Gastrocnemius medialis (tissue), 4 donors: ENCODE measurements at regions not wholly inside any gene's neighbourhood (a gene's known extent, or its start where the extent isn't known, plus 50 kb on each side); places are given as distances from the start of the nearest gene placed in this dataset.

ENCODE experiments used
- ATAC-seq, 2 donors: fragments of 150-250 bp; one replicate each; pipeline ENCODE4 v1.9.1; 2016
- DNase-seq, 2 donors: peaks; one replicate each; pipeline ENCODE4 v3.0.0-alpha.2; 2019
- H3K27ac ChIP-seq, 4 donors: fragments of 200-600 bp; sonication (generic); 1 replicate in 1 of 4; 2 replicates in 3 of 4; pipeline ENCODE4 v1.5.1; 2016 to 2018; ENCODE audit warnings: mild to moderate bottlenecking in 2 of 4, moderate library complexity in 1 of 4
- H3K27me3 ChIP-seq, 3 donors: fragments of 200-600 bp; sonication (generic) in 2 of 3; 1 replicate in 1 of 3; 2 replicates in 2 of 3; pipeline versions ENCODE4 v1.5.1 to v1.6.0; 2016 to 2019; ENCODE audit warnings: mild to moderate bottlenecking in 1 of 3, moderate library complexity in 1 of 3
- H3K36me3 ChIP-seq, 2 donors: fragments of 200-600 bp; sonication (generic) in 1 of 2; one replicate each; pipeline ENCODE4 v1.5.1; 2017 to 2018
- H3K4me1 ChIP-seq, 2 donors: fragments of 200-600 bp; sonication (generic) in 1 of 2; one replicate each; pipeline ENCODE4 v1.5.1; 2016 to 2017; ENCODE audit warnings: mild to moderate bottlenecking in 2 of 2
- H3K4me3 ChIP-seq, 4 donors: fragments of 200-600 bp; sonication (generic) in 3 of 4; 1 replicate in 1 of 4; 2 replicates in 3 of 4; pipeline ENCODE4 v1.5.1; 2016 to 2019; ENCODE audit warnings: mild to moderate bottlenecking in 2 of 4
- H3K9me3 ChIP-seq, 3 donors: fragments of 200-600 bp; sonication (generic) in 2 of 3; 1 replicate in 1 of 3; 2 replicates in 2 of 3; pipeline ENCODE4 v1.5.1; 2016 to 2019
- POLR2A ChIP-seq, 2 donors: fragments of 450-650 bp; IDR thresholded peaks; one replicate each; pipeline ENCODE4 v1.6.1; 2017; ENCODE audit warnings: antibody characterized with exemption in 2 of 2, mild to moderate bottlenecking in 2 of 2, moderate library complexity in 2 of 2
- in situ Hi-C, 4 donors: fragments of 200-750 bp; cut with MboI; loops; one replicate each; pipeline versions ENCODE4 v1.15.0 to v1.8.0; 2017; ENCODE audit warnings: low sequenced_read_pairs in 4 of 4
- intact Hi-C: fragments of 100-400 bp; cut with DNase I; formaldehyde crosslinking; loops from one replicate; pipeline ENCODE4 v1.15.1; 2023; ENCODE audit warnings: low total_unique reads
- TF ChIP-seq, protein P1 (sequence below), 5 experiments: fragments of 450-650 bp in 3 of 5; fragments of 200-600 bp in 2 of 5; sonication (generic) in 2 of 5; IDR thresholded peaks in 4 of 5; conservative IDR thresholded peaks in 1 of 5; 1 replicate in 4 of 5; 2 replicates in 1 of 5; pipeline ENCODE4 v1.5.1; 2016 to 2019; ENCODE audit warnings: antibody characterized with exemption in 5 of 5, mild to moderate bottlenecking in 3 of 5, moderate library complexity in 3 of 5

DNA sequence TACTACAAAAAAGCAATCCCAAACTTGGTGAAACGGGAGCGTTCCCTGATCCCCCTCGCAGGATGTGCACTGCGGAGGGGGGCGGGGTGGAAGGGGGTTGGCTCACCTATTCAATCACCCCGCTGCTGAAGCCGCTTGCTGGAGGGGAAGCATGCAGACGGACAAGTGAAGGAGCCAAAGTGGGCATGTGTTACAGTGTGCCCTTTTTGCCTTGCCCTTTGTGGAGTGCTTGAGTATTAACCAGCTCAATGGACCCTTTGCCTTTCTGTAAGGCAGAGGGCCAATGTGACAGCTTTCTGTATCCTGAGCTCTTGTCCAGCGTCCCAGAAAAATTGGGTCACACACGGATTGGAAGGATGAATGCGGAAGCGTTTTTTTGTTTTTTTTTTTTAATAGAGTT, 348.9 kb upstream of the NPSR1 start:
- Histone ChIP-seq H3K4me3 (no peak overlapping the region), H3K9me3 (no peaks in the 10 kb centered on the region), H3K27ac (no peak overlapping the region), H3K36me3 (no peaks in the 10 kb centered on the region), H3K27me3 (no peaks in the 10 kb centered on the region), H3K4me1 (no peaks in the 10 kb centered on the region)
- TF ChIP-seq, protein P1, sequence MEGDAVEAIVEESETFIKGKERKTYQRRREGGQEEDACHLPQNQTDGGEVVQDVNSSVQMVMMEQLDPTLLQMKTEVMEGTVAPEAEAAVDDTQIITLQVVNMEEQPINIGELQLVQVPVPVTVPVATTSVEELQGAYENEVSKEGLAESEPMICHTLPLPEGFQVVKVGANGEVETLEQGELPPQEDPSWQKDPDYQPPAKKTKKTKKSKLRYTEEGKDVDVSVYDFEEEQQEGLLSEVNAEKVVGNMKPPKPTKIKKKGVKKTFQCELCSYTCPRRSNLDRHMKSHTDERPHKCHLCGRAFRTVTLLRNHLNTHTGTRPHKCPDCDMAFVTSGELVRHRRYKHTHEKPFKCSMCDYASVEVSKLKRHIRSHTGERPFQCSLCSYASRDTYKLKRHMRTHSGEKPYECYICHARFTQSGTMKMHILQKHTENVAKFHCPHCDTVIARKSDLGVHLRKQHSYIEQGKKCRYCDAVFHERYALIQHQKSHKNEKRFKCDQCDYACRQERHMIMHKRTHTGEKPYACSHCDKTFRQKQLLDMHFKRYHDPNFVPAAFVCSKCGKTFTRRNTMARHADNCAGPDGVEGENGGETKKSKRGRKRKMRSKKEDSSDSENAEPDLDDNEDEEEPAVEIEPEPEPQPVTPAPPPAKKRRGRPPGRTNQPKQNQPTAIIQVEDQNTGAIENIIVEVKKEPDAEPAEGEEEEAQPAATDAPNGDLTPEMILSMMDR (IDR thresholded peaks at IDR 0.05 in 4 of 5, conservative IDR thresholded peaks at IDR 0.05 in 1 of 5): no peak
- TF ChIP-seq POLR2A (IDR thresholded peaks at IDR 0.05): no peak
- ATAC-seq: no peak
- intact Hi-C loops: no loop called here
- DNase-seq: no peak
- in situ Hi-C loops: loop anchor here in 1 of 4 donors (25.0 kb wide), 1 partner anchor 172 kb away; no protein-coding TSS in a partner anchor

DNA sequence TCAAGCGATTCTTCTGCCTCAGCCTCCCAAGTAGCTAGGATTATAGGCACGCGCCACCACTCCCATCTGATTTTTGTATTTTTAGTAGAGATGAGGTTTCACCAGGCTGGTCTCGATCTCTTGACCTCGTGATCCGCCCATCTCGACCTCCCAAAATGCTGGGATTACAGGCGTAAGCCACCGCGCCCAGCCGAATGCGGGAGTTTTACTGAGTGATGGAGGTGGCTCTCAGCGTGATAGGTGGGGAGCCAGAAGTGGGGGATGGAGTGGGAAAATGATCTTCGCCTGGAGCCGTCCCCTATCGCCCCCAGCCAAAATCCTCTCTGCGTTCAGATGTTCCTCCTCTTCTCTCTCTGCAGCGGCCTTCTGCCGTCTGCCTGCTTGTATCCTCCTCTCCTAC, 348.4 kb upstream of the NPSR1 start:
- in situ Hi-C loops: loop anchor here in 1 of 4 donors (25.0 kb wide), 1 partner anchor 172 kb away; no protein-coding TSS in a partner anchor

DNA sequence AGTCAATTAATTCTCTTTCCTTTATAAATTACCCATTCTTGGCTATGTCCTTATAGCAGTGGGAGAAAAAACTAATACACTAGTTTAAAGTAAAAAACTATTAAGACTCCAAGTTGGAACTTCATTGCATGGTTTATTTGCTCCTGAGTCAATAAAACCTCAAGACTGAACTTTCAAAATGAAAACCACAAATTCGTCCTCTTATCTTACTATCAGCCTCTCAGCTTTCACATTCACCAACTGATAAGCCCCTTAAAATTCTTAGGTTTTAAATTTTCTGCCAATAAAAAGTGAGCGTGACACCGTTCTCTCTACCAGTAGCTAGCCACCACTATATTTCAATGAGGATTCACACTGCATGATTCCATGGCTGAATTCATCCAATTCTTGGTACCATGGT, 346.4 kb upstream of the NPSR1 start:
- H3K4me1 ChIP-seq: no peaks in the 10 kb centered on the region
- in situ Hi-C loops (loop anchor here in 1 of 4 donors (25.0 kb wide), 1 partner anchor 174 kb away; no protein-coding TSS in a partner anchor), intact Hi-C loops (no loop called here)
- no peak overlapping the region for H3K27ac ChIP-seq
- no peak for ATAC-seq
- no peak for DNase-seq
- no peak overlapping the region for H3K4me3 ChIP-seq
- H3K36me3 ChIP-seq: no peaks in the 10 kb centered on the region
- H3K9me3 ChIP-seq: no peaks in the 10 kb centered on the region
- TF ChIP-seq, protein P1 (IDR thresholded peaks at IDR 0.05 in 4 of 5, conservative IDR thresholded peaks at IDR 0.05 in 1 of 5): no peak
- no peak for TF ChIP-seq POLR2A (IDR thresholded peaks at IDR 0.05)
- no peaks in the 10 kb centered on the region for H3K27me3 ChIP-seq

More for the DNA sequence above, 348.4 kb upstream of the NPSR1 start:
- no peak overlapping the region for H3K27ac ChIP-seq
- no peak overlapping the region for H3K4me3 ChIP-seq
- ATAC-seq: no peak
- no peaks in the 10 kb centered on the region for H3K4me1 ChIP-seq
- no peaks in the 10 kb centered on the region for H3K9me3 ChIP-seq
- no peaks in the 10 kb centered on the region for H3K27me3 ChIP-seq
- no peak for DNase-seq
- TF ChIP-seq, protein P1 (IDR thresholded peaks at IDR 0.05 in 4 of 5, conservative IDR thresholded peaks at IDR 0.05 in 1 of 5): no peak
- TF ChIP-seq POLR2A (IDR thresholded peaks at IDR 0.05): no peak
- H3K36me3 ChIP-seq: no peaks in the 10 kb centered on the region
- intact Hi-C loops: no loop called here

DNA sequence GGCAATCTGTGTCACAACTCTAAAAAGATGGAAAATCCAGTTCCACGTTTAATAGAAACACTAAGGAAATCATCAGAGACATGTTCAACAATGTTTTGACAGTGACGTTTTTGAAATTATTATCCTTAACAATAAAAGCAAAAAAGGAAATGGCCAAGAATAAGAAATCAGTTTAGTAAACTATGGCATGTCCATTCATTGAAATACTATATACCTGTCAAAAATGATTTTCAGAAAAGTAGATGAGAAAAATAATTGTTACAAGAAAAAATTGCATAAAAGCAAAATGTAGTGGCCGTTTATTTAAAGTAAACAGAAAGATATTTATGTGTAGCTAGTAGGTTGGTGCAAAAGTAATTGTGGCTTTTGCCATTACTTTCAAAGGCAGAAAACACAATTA, 345.4 kb upstream of the NPSR1 start:
- Histone ChIP-seq H3K27ac (no peak overlapping the region), H3K36me3 (no peaks in the 10 kb centered on the region), H3K9me3 (no peaks in the 10 kb centered on the region), H3K27me3 (no peaks in the 10 kb centered on the region), H3K4me3 (no peak overlapping the region), H3K4me1 (no peaks in the 10 kb centered on the region)
- no peak for DNase-seq
- no peak for TF ChIP-seq POLR2A (IDR thresholded peaks at IDR 0.05)
- TF ChIP-seq, protein P1 (IDR thresholded peaks at IDR 0.05 in 4 of 5, conservative IDR thresholded peaks at IDR 0.05 in 1 of 5): no peak
- ATAC-seq: no peak
- in situ Hi-C loops: loop anchor here in 1 of 4 donors (25.0 kb wide), 1 partner anchor 175 kb away; no protein-coding TSS in a partner anchor
- intact Hi-C loops: no loop called here

DNA sequence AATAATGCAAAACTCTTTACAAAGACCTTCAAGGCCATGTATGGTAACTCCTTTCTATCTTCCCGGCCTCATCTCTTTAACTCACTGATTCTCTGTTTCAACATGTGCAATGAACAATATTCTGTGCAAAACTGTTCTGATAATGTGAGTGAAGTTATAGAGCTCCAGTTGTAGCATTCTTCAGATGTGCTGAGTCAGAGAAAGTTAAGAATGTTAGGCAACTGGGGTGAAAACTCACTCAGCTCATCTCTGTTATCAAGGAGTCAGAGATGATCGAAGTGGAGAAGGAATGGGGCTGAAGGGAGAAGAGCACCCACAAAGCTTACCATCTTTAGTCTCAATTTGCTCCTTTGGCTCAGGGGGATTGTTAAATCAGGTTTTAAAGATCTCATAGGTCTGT, 344.7 kb upstream of the NPSR1 start:
- Histone ChIP-seq H3K4me1 (no peaks in the 10 kb centered on the region), H3K4me3 (no peak overlapping the region), H3K27me3 (no peaks in the 10 kb centered on the region), H3K27ac (no peak overlapping the region), H3K36me3 (no peaks in the 10 kb centered on the region), H3K9me3 (no peaks in the 10 kb centered on the region)
- ATAC-seq (no peak), DNase-seq (no peak)
- intact Hi-C loops (no loop called here), in situ Hi-C loops (loop anchor here in 1 of 4 donors (25.0 kb wide), 1 partner anchor 176 kb away; no protein-coding TSS in a partner anchor)
- TF ChIP-seq POLR2A (IDR thresholded peaks at IDR 0.05): no peak
- TF ChIP-seq, protein P1 (IDR thresholded peaks at IDR 0.05 in 4 of 5, conservative IDR thresholded peaks at IDR 0.05 in 1 of 5): no peak
